ENCODE measurements at regions not wholly inside any gene's neighbourhood (a gene's known extent, or its start where the extent isn't known, plus 50 kb on each side); places are given as distances from the start of the nearest gene placed in this dataset.

DNA sequence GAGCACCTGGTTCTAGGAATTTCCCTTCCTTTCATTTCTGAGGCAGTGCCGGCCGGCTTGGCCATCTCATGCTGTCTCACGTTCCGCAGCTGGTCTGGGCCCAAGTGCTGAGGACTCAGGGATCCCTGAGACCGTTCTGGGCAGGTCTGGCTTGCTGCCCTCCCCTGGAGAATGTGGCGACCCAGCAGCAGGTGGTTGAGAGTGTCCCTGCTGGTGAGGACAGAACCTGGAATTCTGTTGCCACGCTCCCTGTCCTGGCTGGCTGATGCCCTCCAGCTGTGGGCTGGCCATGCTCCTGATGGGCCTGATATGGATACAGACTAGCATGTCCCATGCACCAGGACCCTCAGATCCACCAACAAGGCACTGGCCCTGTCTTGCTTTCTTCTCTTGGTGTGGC is 114.0 kb upstream of the C1QTNF9B start:
- TF ChIP-seq EP300 (IDR thresholded peaks at IDR 0.05), result no peak
- TF ChIP-seq POLR2A (IDR thresholded peaks at IDR 0.05), result no peak
